Esophagus muscularis mucosa (tissue), 4 donors: ENCODE measurements at regions not wholly inside any gene's neighbourhood (a gene's known extent, or its start where the extent isn't known, plus 50 kb on each side); places are given as distances from the start of the nearest gene placed in this dataset.

Source experiments
- DNase-seq: peaks from one replicate; pipeline ENCODE4 v3.0.0-alpha.2; 2017; ENCODE audit errors: extremely low spot score
- H3K27ac ChIP-seq, 4 donors: fragments of 200-600 bp; sonication (generic); replicated peaks in 1 of 4; 1 replicate in 3 of 4; 2 replicates in 1 of 4; pipeline ENCODE4 v1.5.1; 2016 to 2019; ENCODE audit warnings: mild to moderate bottlenecking in 1 of 4
- H3K27me3 ChIP-seq, 4 donors: fragments of 200-600 bp; sonication (generic); one replicate each; pipeline versions ENCODE4 v1.5.1 to v1.6.0; 2016 to 2019
- H3K36me3 ChIP-seq, 4 donors: fragments of 200-600 bp; sonication (generic); one replicate each; pipeline ENCODE4 v1.5.1; 2016 to 2019
- H3K4me1 ChIP-seq, 4 donors: fragments of 200-600 bp; sonication (generic); one replicate each; pipeline ENCODE4 v1.5.1; 2016 to 2019
- H3K4me3 ChIP-seq, 4 donors: fragments of 200-600 bp; sonication (generic); 1 replicate in 2 of 4; 2 replicates in 2 of 4; pipeline ENCODE4 v1.5.1; 2016 to 2019; ENCODE audit warnings: mild to moderate bottlenecking in 4 of 4, moderate library complexity in 1 of 4
- H3K9me3 ChIP-seq, 4 donors: fragments of 200-600 bp; sonication (generic); 1 replicate in 3 of 4; 2 replicates in 1 of 4; pipeline ENCODE4 v1.5.1; 2016 to 2019
- CTCF ChIP-seq, 3 experiments: fragments of 200-600 bp in 2 of 3; fragments of 450-650 bp in 1 of 3; sonication (generic) in 2 of 3; IDR thresholded peaks; one replicate each; pipeline ENCODE4 v1.5.1; 2017 to 2019; ENCODE audit warnings: antibody characterized with exemption in 3 of 3, mild to moderate bottlenecking in 2 of 3, moderate library complexity in 1 of 3
- EP300 ChIP-seq: sonication (generic); formaldehyde crosslinking; IDR thresholded peaks from one replicate; pipeline ENCODE4 v1.6.1; 2017; ENCODE audit warnings: antibody characterized with exemption
- POLR2A ChIP-seq: fragments of 450-650 bp; IDR thresholded peaks from one replicate; pipeline ENCODE4 v1.6.1; 2017; ENCODE audit warnings: antibody characterized with exemption, moderate library complexity, mild to moderate bottlenecking, low read depth
- POLR2AphosphoS5 ChIP-seq, 2 donors: sonication (generic); formaldehyde crosslinking; IDR thresholded peaks; one replicate each; pipeline ENCODE4 v1.6.1; 2017; ENCODE audit warnings: antibody characterized with exemption in 2 of 2
- WGBS: methylation state at CpG from one replicate; pipeline ENCODE4 v1.1.5; 2018; 5-methylcytosine and 5-hydroxymethylcytosine counted together
- intact Hi-C: fragments of 100-400 bp; cut with DNase I; formaldehyde crosslinking; loops from one replicate; pipeline ENCODE4 v1.15.1; 2023

- Histone ChIP-seq H3K27me3 (peaks cover 0 to 14% (median 0%) of the 10 kb centered on the region in 4 donors), H3K9me3 (no peaks in the 10 kb centered on the region), H3K4me3 (no peak overlapping the region), H3K4me1 (peaks cover 7 to 40% (median 29%) of the 10 kb centered on the region in 4 donors), H3K36me3 (no peaks in the 10 kb centered on the region), H3K27ac (peak overlapping the region in 1 of 4 donors; percentile 11)
- intact Hi-C loops, result no loop called here
- 28% methylated on average over 2 of the region's 2 CpGs for WGBS
- no peak for TF ChIP-seq EP300
- no peak for TF ChIP-seq POLR2AphosphoS5 (IDR thresholded peaks at IDR 0.05)
- no peak for TF ChIP-seq CTCF (IDR thresholded peaks at IDR 0.05)
- no peak for TF ChIP-seq POLR2A
- DNase-seq, result no peak
These were observed 537.3 kb upstream of the MGMT start for GRCh38 chr10:128929767-128930166.

GRCh38 chr10:128930515-128930914 is 536.5 kb upstream of the MGMT start:
- Histone ChIP-seq H3K4me3 (no peak overlapping the region), H3K9me3 (no peaks in the 10 kb centered on the region), H3K27me3 (peaks cover 0 to 10% (median 0%) of the 10 kb centered on the region in 4 donors), H3K27ac (no peak overlapping the region), H3K36me3 (no peaks in the 10 kb centered on the region), H3K4me1 (peaks cover 7 to 40% (median 29%) of the 10 kb centered on the region in 4 donors)
- TF ChIP-seq EP300 (no peak), POLR2A (no peak), POLR2AphosphoS5 (IDR thresholded peaks at IDR 0.05) (no peak), CTCF (IDR thresholded peaks at IDR 0.05) (no peak)
- no peak for DNase-seq
- WGBS, result 72% methylated on average over 6 of the region's 6 CpGs
- intact Hi-C loops, result no loop called here

GRCh38 chr10:128932071-128932820 is 534.8 kb upstream of the MGMT start:
- WGBS, result 95% methylated on average over 16 of the region's 19 CpGs
- no peak for DNase-seq
- TF ChIP-seq POLR2AphosphoS5 (IDR thresholded peaks at IDR 0.05) (no peak), EP300 (no peak), POLR2A (no peak), CTCF (IDR thresholded peaks at IDR 0.05) (no peak)
- intact Hi-C loops, result no loop called here
- H3K4me1 ChIP-seq, result peaks cover 4 to 33% (median 27%) of the 10 kb centered on the region in 4 donors
- peaks cover 0 to 7% (median 0%) of the 10 kb centered on the region in 4 donors for H3K27me3 ChIP-seq
- no peak overlapping the region for H3K4me3 ChIP-seq
- H3K27ac ChIP-seq, result no peak overlapping the region
- no peaks in the 10 kb centered on the region for H3K36me3 ChIP-seq
- no peaks in the 10 kb centered on the region for H3K9me3 ChIP-seq

- H3K27me3 ChIP-seq, result no peaks in the 10 kb centered on the region
- no peak overlapping the region for H3K4me3 ChIP-seq
- peaks cover 0 to 12% (median 9%) of the 10 kb centered on the region in 4 donors for H3K4me1 ChIP-seq
- intact Hi-C loops, result no loop called here
- no peaks in the 10 kb centered on the region for H3K36me3 ChIP-seq
- no peaks in the 10 kb centered on the region for H3K9me3 ChIP-seq
- no peak for DNase-seq
- 84% methylated on average over 6 of the region's 6 CpGs for WGBS
- TF ChIP-seq POLR2AphosphoS5 (IDR thresholded peaks at IDR 0.05) (no peak), EP300 (no peak), CTCF (IDR thresholded peaks at IDR 0.05) (no peak), POLR2A (no peak)
- H3K27ac ChIP-seq, result no peak overlapping the region
These were observed 532.5 kb upstream of the MGMT start for GRCh38 chr10:128934492-128934891.

- H3K9me3 ChIP-seq, result no peaks in the 10 kb centered on the region
- no peaks in the 10 kb centered on the region for H3K27me3 ChIP-seq
- WGBS, result 96% methylated on average over 9 of the region's 9 CpGs
- H3K4me1 ChIP-seq, result no peaks in the 10 kb centered on the region
- TF ChIP-seq POLR2A (no peak), CTCF (IDR thresholded peaks at IDR 0.05) (no peak), POLR2AphosphoS5 (IDR thresholded peaks at IDR 0.05) (no peak), EP300 (no peak)
- intact Hi-C loops, result no loop called here
- no peaks in the 10 kb centered on the region for H3K36me3 ChIP-seq
- no peak overlapping the region for H3K4me3 ChIP-seq
- no peak overlapping the region for H3K27ac ChIP-seq
- no peak for DNase-seq
These were observed 530.6 kb upstream of the MGMT start for GRCh38 chr10:128936392-128936791.
